ENCODE measurements at regions not wholly inside any gene's neighbourhood (a gene's known extent, or its start where the extent isn't known, plus 50 kb on each side); places are given as distances from the start of the nearest gene placed in this dataset.

DNA sequence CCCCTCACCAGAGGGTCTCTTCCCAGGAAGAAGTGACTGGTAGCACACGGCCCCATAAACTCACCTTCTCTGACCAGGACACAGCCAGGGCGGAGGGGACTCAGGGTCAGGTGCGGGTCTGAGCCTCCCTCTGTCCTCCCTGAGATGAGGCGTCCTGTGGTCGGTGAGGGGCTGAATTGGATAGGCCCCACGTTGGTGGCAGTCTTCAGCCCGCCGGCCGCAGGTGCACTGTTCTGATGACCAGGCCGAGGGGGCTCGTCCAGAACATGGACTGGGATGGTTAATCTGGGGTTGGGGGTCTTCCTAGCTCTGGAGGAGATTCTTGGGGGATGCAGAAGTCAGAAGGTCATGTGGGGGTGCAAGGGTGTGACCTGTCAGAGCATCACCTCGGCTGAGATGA lies 102.2 kb upstream of the PPP1R26 start:
- TF ChIP-seq, protein P1, sequence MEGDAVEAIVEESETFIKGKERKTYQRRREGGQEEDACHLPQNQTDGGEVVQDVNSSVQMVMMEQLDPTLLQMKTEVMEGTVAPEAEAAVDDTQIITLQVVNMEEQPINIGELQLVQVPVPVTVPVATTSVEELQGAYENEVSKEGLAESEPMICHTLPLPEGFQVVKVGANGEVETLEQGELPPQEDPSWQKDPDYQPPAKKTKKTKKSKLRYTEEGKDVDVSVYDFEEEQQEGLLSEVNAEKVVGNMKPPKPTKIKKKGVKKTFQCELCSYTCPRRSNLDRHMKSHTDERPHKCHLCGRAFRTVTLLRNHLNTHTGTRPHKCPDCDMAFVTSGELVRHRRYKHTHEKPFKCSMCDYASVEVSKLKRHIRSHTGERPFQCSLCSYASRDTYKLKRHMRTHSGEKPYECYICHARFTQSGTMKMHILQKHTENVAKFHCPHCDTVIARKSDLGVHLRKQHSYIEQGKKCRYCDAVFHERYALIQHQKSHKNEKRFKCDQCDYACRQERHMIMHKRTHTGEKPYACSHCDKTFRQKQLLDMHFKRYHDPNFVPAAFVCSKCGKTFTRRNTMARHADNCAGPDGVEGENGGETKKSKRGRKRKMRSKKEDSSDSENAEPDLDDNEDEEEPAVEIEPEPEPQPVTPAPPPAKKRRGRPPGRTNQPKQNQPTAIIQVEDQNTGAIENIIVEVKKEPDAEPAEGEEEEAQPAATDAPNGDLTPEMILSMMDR (IDR thresholded peaks at IDR 0.05; ENCODE audit: low read depth, low read length) = no peak
- TF ChIP-seq POLR2A (IDR thresholded peaks at IDR 0.05; ENCODE audit: extremely low read depth, insufficient read length) (no peak), MYC (IDR thresholded peaks at IDR 0.05; ENCODE audit: low read depth, low read length) (no peak)
- TF ChIP-seq, protein P2, sequence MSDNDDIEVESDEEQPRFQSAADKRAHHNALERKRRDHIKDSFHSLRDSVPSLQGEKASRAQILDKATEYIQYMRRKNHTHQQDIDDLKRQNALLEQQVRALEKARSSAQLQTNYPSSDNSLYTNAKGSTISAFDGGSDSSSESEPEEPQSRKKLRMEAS (IDR thresholded peaks at IDR 0.05; ENCODE audit: low read depth, low read length) = no peak

Data from NB4 (cell line).